ENCODE measurements at regions not wholly inside any gene's neighbourhood (a gene's known extent, or its start where the extent isn't known, plus 50 kb on each side); places are given as distances from the start of the nearest gene placed in this dataset.
"Not testable (repeated sequence)": the region's sequence is repeated elsewhere in the genome, so short reads cannot be mapped to it uniquely, and the experiment has no call there.

GRCh38 chr2:54052825-54053718, 62.3 kb upstream of the ACYP2 start (continued):
- no peak for TF ChIP-seq ZNF317 (CRISPR knock-in tag; IDR thresholded peaks at IDR 0.05; ENCODE audit: borderline replicate concordance, low read depth)

DNA sequence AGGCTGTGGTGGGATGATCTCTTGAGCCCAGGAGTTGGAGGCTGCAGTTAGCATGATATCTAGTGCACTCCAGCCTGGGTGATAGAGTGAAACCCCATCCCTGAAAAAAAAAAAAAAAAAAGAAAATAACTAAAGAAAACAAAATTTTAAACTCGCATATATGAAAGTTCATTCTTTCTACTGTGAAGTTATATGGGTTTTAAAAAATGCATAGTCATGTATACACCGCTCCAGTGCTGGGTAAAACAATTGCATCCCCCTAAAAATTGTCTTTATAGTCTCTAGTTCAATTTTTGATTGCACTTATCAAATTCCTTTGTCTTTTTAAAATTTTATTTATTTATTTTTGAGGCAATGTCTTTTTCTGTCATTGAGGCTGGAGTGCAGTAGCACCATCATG, 65.0 kb upstream of the ACYP2 start:
- H3K36me3 Mint-ChIP-seq = no peaks in the 10 kb centered on the region; the same call in 1 of the 2 replicates
- TF ChIP-seq TCF7 (CRISPR knock-in tag; IDR thresholded peaks at IDR 0.05; ENCODE audit: low read depth) (no peak), ESRRA (CRISPR knock-in tag; IDR thresholded peaks at IDR 0.05; ENCODE audit: borderline replicate concordance) (no peak)
- ATAC-seq (no peak), DNase-seq (ENCODE audit: low spot score) (no peak)
- H3K27me3 Mint-ChIP-seq (ENCODE audit: low read depth) = no peaks in the 10 kb centered on the region
- H3K27ac Mint-ChIP-seq = no peak overlapping the region
- ChIA-PET CTCF (interaction anchor here (1.2 kb wide), 1 partner anchor 20 kb away, joined by 4 read pairs; no protein-coding TSS in a partner anchor), POLR2A (interaction anchor here (0.5 kb wide), 1 partner anchor 166 kb away, joined by 3 read pairs; no protein-coding TSS in a partner anchor)
- H3K9me3 Mint-ChIP-seq = peaks cover under 1% of the 10 kb centered on the region
- H3K4me3 Mint-ChIP-seq = no peak overlapping the region
- H3K4me1 Mint-ChIP-seq = no peaks in the 10 kb centered on the region; the same call in 1 of the 2 replicates

- no peak for TF ChIP-seq NR3C1 (CRISPR knock-in tag; conservative IDR thresholded peaks at IDR 0.05; ENCODE audit: low read depth)
- TF ChIP-seq, protein P1, sequence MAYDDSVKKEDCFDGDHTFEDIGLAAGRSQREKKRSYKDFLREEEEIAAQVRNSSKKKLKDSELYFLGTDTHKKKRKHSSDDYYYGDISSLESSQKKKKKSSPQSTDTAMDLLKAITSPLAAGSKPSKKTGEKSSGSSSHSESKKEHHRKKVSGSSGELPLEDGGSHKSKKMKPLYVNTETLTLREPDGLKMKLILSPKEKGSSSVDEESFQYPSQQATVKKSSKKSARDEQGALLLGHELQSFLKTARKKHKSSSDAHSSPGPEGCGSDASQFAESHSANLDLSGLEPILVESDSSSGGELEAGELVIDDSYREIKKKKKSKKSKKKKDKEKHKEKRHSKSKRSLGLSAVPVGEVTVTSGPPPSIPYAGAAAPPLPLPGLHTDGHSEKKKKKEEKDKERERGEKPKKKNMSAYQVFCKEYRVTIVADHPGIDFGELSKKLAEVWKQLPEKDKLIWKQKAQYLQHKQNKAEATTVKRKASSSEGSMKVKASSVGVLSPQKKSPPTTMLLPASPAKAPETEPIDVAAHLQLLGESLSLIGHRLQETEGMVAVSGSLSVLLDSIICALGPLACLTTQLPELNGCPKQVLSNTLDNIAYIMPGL (CRISPR knock-in tag; IDR thresholded peaks at IDR 0.05) = no peak
- TF ChIP-seq HMGA2 (CRISPR knock-in tag; IDR thresholded peaks at IDR 0.05) = no peak
- TF ChIP-seq ZNF416 (CRISPR knock-in tag; IDR thresholded peaks at IDR 0.05) = no peak
- TF ChIP-seq ELF4 (CRISPR knock-in tag; IDR thresholded peaks at IDR 0.05; ENCODE audit: low read depth) = no peak
- TF ChIP-seq, protein P2, sequence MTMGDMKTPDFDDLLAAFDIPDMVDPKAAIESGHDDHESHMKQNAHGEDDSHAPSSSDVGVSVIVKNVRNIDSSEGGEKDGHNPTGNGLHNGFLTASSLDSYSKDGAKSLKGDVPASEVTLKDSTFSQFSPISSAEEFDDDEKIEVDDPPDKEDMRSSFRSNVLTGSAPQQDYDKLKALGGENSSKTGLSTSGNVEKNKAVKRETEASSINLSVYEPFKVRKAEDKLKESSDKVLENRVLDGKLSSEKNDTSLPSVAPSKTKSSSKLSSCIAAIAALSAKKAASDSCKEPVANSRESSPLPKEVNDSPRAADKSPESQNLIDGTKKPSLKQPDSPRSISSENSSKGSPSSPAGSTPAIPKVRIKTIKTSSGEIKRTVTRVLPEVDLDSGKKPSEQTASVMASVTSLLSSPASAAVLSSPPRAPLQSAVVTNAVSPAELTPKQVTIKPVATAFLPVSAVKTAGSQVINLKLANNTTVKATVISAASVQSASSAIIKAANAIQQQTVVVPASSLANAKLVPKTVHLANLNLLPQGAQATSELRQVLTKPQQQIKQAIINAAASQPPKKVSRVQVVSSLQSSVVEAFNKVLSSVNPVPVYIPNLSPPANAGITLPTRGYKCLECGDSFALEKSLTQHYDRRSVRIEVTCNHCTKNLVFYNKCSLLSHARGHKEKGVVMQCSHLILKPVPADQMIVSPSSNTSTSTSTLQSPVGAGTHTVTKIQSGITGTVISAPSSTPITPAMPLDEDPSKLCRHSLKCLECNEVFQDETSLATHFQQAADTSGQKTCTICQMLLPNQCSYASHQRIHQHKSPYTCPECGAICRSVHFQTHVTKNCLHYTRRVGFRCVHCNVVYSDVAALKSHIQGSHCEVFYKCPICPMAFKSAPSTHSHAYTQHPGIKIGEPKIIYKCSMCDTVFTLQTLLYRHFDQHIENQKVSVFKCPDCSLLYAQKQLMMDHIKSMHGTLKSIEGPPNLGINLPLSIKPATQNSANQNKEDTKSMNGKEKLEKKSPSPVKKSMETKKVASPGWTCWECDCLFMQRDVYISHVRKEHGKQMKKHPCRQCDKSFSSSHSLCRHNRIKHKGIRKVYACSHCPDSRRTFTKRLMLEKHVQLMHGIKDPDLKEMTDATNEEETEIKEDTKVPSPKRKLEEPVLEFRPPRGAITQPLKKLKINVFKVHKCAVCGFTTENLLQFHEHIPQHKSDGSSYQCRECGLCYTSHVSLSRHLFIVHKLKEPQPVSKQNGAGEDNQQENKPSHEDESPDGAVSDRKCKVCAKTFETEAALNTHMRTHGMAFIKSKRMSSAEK (CRISPR knock-in tag; IDR thresholded peaks at IDR 0.05; ENCODE audit: borderline replicate concordance) = no peak
- TF ChIP-seq OVOL2 (CRISPR knock-in tag; IDR thresholded peaks at IDR 0.05; ENCODE audit: borderline replicate concordance) = no peak
- TF ChIP-seq ATF6 (CRISPR knock-in tag; IDR thresholded peaks at IDR 0.05) = no peak
- TF ChIP-seq MXD4 (CRISPR knock-in tag; IDR thresholded peaks at IDR 0.05; ENCODE audit: borderline replicate concordance) = no peak
- no peak for ATAC-seq
- no peak overlapping the region for H3K4me3 Mint-ChIP-seq
- peaks cover 6% of the 10 kb centered on the region for H3K36me3 Mint-ChIP-seq
- no peak overlapping the region for H3K27ac Mint-ChIP-seq
- POLR2A ChIA-PET = interaction anchor here (0.6 kb wide), 1 partner anchor 33 kb away, joined by 5 read pairs; no protein-coding TSS in a partner anchor
- no peak for DNase-seq (ENCODE audit: low spot score)
- H3K27me3 Mint-ChIP-seq (ENCODE audit: low read depth) = no peaks in the 10 kb centered on the region
- H3K4me1 Mint-ChIP-seq = no peaks in the 10 kb centered on the region; the same call in 1 of the 2 replicates
- CTCF ChIA-PET = interaction anchor here (1.2 to 1.4 kb wide), 2 partner anchors 21 to 58 kb away, joined by 3 to 4 read pairs; no protein-coding TSS in a partner anchor
- peaks cover 10% of the 10 kb centered on the region for H3K9me3 Mint-ChIP-seq
These were observed 66.0 kb upstream of the ACYP2 start for GRCh38 chr2:54049365-54049764.

- not testable (repeated sequence) for H3K27me3 Mint-ChIP-seq (ENCODE audit: low read depth); H3K36me3 Mint-ChIP-seq; ATAC-seq; H3K9me3 Mint-ChIP-seq; DNase-seq (ENCODE audit: low spot score); H3K27ac Mint-ChIP-seq; H3K4me3 Mint-ChIP-seq; H3K4me1 Mint-ChIP-seq
- CTCF ChIA-PET = interaction anchor here (1.4 kb wide), 1 partner anchor 58 kb away, joined by 3 read pairs; no protein-coding TSS in a partner anchor
- POLR2A ChIA-PET = interaction anchor here (0.6 kb wide), 1 partner anchor 32 kb away, joined by 5 read pairs; no protein-coding TSS in a partner anchor
These were observed 66.5 kb upstream of the ACYP2 start for GRCh38 chr2:54048896-54049295.
